GM12873 (cell line): ENCODE measurements at regions not wholly inside any gene's neighbourhood (a gene's known extent, or its start where the extent isn't known, plus 50 kb on each side); places are given as distances from the start of the nearest gene placed in this dataset.

Experiments used
- CTCF ChIP-seq: IDR thresholded peaks from 2 replicates; pipeline ENCODE4 v1.5.1; 2012; ENCODE audit warnings: low read depth, mild to moderate bottlenecking, moderate library complexity, low read length, control low read depth; ENCODE audit not compliant: insufficient read depth; ENCODE audit errors: missing control alignments

GRCh38 chr4:134470544-134470943 lies 269.0 kb upstream of the PABPC4L start:
- TF ChIP-seq CTCF = peak; percentile 5

- no peak for TF ChIP-seq CTCF
These were observed 263.8 kb upstream of the PABPC4L start for GRCh38 chr4:134465417-134465816.

- TF ChIP-seq CTCF = no peak
These were observed 262.2 kb upstream of the PABPC4L start for GRCh38 chr4:134463771-134464170.

GRCh38 chr4:134426821-134427220 lies 225.2 kb upstream of the PABPC4L start:
- TF ChIP-seq CTCF = no peak

GRCh38 chr4:134425756-134426155 lies 224.2 kb upstream of the PABPC4L start:
- TF ChIP-seq CTCF = no peak

- TF ChIP-seq CTCF = no peak
These were observed 221.2 kb upstream of the PABPC4L start for GRCh38 chr4:134422776-134423175.

GRCh38 chr4:134421734-134422133 lies 220.1 kb upstream of the PABPC4L start:
- TF ChIP-seq CTCF = no peak

- no peak for TF ChIP-seq CTCF
These were observed 207.3 kb upstream of the PABPC4L start for GRCh38 chr4:134408897-134409296.
